ENCODE measurements at regions not wholly inside any gene's neighbourhood (a gene's known extent, or its start where the extent isn't known, plus 50 kb on each side); places are given as distances from the start of the nearest gene placed in this dataset.

DNA sequence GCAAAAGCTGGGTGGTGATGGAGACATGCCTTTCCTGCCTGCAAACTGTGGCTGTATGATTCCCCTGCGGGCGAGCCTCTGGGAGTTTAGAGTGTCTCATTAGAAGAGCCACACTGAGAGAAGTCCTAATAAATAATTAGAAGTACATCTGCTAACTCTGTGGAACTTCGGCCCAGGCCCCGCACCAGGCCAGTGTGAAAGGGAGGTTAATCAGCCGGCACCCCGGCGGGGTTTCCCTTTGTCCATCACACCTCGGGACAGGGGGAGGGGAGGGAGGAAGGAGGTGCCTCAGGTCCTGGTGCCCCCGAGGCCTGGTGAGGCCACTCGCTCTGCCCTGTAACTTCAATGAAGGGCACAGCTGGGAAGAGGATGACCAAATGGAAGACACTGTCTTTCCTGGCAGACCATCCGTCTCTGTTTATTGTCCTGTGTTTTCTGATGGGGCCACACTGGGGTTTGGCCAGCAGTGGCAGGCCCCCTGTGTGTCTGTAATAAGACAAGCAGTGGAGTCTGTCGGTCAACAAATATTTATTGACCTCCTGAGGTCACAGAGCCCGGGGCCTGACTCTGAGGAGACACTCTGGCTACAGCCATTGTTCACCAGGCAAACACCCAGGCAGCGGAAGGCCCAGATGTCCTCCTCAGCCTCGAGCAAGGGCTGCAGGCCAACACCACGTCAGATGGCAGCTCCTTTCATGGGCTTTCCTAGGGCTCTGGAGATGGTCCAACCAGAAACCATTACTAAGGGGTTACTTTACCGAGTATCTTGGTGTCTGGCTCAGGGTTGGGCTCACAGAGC lies 267.5 kb upstream of the RAB4A start:
- no peak for TF ChIP-seq EZH2phosphoT487 (IDR thresholded peaks at IDR 0.05; ENCODE audit: low read length)
- TF ChIP-seq, protein P1, sequence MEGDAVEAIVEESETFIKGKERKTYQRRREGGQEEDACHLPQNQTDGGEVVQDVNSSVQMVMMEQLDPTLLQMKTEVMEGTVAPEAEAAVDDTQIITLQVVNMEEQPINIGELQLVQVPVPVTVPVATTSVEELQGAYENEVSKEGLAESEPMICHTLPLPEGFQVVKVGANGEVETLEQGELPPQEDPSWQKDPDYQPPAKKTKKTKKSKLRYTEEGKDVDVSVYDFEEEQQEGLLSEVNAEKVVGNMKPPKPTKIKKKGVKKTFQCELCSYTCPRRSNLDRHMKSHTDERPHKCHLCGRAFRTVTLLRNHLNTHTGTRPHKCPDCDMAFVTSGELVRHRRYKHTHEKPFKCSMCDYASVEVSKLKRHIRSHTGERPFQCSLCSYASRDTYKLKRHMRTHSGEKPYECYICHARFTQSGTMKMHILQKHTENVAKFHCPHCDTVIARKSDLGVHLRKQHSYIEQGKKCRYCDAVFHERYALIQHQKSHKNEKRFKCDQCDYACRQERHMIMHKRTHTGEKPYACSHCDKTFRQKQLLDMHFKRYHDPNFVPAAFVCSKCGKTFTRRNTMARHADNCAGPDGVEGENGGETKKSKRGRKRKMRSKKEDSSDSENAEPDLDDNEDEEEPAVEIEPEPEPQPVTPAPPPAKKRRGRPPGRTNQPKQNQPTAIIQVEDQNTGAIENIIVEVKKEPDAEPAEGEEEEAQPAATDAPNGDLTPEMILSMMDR (IDR thresholded peaks at IDR 0.05; ENCODE audit: low read length), result no peak
- TF ChIP-seq EZH2 (optimal IDR thresholded peaks at IDR 0.05; ENCODE audit: low read depth, low read length), result no peak
